Cerebellar cortex (tissue), 1 donor: ENCODE measurements at regions not wholly inside any gene's neighbourhood (a gene's known extent, or its start where the extent isn't known, plus 50 kb on each side); places are given as distances from the start of the nearest gene placed in this dataset.
"Not testable (repeated sequence)": the region's sequence is repeated elsewhere in the genome, so short reads cannot be mapped to it uniquely, and the experiment has no call there.

Experiments used
- DNase-seq: peaks from one replicate; pipeline ENCODE4 v3.0.0-alpha.2; 2015; ENCODE audit warnings: low spot score

GRCh38 chrX:74179990-74180389 is 124.0 kb upstream of the ZCCHC13 start:
- no peak for DNase-seq

- no peak for DNase-seq
Measured at GRCh38 chrX:74179499-74179898, 124.5 kb upstream of the ZCCHC13 start.

GRCh38 chrX:74179071-74179470 is 124.9 kb upstream of the ZCCHC13 start:
- no peak for DNase-seq

DNA sequence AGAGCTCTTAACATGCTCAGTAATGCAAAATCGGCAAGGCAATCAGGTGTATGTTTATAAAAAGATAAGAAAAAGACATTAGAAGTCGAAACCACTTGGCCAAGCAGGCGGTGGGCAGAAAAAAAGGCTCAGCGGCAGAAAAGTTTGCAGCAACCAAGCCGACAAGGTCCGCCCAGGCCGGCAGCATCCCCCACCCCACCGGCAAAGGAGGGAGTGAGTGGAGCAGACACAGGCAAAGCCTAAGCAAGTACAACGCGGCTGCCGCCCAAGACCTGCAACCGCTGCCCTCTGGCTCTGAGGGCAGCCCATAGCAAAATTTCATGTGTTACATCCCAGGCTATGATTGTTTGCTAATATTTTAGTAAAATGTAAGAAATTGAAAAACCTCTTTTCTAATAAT is 125.4 kb upstream of the ZCCHC13 start:
- no peak for DNase-seq

- DNase-seq: no peak
Measured at GRCh38 chrX:74171465-74171864, 132.5 kb upstream of the ZCCHC13 start.

DNA sequence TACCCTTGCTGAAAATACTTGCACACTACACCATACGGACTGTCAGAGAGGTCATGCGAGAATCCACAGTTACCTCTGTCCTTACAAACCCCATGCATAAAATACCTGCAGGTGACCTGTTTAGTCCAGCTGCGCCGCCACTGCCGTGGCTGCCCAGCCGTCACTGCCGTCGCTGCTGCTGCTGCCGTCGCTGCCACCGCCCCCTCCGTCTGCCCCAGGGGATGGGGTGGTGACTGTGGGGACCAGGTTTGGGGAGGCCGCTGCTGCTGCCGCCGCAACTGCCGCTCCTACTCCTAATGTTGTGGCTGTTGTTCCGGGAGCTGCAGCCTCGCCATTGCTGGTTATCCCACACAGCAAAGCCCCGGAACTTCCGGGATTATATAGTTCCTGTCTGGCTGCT is 141.8 kb upstream of the ZCCHC13 start:
- DNase-seq: no peak

DNA sequence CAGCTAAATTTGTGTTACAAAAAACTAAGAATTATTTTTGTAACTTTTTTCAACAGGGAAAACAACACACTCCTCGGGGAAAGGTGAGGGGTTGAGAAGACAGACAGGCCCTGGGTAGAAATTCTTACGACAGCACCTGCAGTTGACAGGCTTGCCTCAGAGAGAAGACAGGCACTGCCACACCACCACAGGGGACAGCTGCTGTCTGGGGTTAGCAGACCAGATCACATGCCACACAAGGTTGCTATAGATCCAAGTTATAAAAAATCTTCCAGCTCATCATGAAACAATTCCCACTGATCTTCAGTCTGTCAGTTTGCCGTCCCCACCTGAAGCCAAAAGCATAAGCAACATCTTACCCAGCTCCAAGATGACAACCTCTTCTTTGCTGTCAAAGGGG is 143.2 kb upstream of the ZCCHC13 start:
- no peak for DNase-seq

DNA sequence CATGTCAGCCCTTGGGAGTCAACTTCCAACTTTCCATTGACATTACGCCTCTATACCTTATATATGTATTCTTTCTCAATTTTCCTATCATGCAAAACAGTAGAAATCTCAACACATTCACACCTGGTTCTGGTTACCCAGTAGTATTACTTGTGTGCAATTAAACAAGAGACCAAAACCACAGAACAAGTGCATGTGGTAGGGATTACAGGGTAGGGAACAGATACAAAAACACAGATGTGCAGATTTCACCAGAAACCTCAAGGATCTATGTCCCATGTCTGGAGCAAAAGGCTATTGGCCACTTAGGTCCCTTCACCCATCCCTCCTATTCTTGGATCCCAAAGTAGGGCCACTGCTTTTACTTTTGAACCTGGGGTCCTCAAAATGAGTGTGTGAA is 143.6 kb upstream of the ZCCHC13 start:
- DNase-seq: no peak

GRCh38 chrX:74147439-74147838 is 156.5 kb upstream of the ZCCHC13 start:
- DNase-seq: no peak

DNA sequence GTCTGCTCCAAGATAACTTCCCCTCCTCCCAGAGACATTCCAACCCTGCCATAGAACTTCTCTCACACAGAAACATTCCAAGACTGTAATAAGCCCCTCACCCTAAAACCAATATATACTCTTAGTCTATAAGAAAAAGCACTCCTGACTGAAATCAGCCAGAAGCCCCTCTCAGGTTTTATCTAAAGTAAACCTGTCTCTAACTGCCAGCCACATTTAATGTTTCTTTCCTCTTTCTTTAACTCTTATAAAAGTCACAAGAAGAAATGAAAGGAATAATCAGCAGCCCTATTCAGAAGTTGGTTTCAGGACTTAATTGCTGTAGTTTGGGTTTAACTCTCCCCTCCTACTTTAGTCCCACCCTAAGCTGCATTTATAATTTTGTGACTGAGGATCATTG is 165.0 kb upstream of the ZCCHC13 start:
- no peak for DNase-seq

DNA sequence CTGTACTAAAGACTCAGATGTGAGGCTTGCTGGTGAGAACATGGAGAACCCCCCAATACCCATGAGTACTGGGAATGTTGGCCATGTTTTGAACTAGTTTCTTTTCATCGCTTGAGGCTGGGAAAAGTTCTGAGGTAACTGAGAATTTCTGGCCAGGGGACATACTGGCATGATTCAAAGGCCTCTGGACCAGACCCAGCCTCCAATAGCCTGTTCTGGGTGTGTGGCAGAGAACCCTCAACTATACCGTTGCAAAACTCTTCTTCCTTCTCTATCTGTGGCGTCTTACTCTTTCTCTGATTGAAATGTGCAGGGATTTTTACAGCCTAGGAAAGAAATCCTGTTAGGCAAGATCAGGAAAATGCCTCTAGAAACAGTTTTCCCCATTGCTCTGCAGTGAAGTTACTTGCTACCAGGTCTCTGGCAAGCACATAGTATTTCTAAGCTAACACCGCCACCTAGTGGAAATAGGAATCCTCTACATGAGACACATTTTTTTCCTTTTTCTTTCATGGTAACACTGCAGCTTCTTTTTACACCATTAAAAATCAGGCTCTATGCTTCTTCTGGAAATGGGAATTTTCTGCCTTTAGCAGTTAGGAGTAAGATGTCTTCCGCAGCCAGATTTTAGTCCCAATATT is 170.7 kb upstream of the ZCCHC13 start:
- peak; percentile 71 for DNase-seq

- no peak for DNase-seq
Measured at GRCh38 chrX:74132280-74132679, 171.7 kb upstream of the ZCCHC13 start.

DNA sequence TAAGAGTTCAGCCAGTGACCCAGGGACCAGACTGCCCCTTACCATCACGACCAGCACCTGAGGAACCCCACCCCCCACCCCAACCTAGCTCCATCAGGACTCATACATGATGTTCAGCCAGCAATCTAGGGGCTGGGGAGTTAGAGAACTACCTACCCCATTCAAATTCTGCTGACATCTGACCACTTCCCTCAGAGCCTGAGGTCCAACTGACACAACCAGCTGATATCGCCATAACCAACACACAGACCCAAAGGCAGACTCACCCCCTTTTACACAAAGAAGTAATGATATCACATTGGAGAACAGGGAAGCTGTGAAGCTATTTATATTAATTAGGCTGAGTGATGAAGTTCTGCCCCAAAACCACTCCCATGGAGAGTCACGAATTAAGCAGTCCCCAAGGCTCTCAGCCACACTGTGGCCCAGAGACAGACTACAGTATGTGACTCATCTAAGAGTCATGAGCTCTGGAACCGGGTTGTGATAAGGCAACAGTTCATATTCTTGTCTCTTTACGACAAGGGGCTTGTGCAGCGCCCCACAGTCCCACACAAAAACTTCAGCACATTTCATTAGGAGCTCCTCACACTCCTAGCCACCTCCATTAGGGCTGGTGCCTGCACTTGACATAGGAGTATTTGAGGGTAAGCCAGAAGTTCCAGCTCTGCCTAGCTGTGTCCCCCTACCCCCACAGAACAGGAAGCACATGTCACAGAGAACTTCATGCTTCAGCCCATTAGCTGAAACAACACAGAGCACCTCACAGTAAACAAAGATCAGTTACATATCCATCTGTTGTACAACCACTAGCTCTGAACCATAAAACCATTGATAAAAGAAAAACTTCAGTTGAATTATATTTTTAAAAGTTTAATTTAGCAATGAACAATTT is 184.7 kb upstream of the ZCCHC13 start:
- no peak for DNase-seq

DNA sequence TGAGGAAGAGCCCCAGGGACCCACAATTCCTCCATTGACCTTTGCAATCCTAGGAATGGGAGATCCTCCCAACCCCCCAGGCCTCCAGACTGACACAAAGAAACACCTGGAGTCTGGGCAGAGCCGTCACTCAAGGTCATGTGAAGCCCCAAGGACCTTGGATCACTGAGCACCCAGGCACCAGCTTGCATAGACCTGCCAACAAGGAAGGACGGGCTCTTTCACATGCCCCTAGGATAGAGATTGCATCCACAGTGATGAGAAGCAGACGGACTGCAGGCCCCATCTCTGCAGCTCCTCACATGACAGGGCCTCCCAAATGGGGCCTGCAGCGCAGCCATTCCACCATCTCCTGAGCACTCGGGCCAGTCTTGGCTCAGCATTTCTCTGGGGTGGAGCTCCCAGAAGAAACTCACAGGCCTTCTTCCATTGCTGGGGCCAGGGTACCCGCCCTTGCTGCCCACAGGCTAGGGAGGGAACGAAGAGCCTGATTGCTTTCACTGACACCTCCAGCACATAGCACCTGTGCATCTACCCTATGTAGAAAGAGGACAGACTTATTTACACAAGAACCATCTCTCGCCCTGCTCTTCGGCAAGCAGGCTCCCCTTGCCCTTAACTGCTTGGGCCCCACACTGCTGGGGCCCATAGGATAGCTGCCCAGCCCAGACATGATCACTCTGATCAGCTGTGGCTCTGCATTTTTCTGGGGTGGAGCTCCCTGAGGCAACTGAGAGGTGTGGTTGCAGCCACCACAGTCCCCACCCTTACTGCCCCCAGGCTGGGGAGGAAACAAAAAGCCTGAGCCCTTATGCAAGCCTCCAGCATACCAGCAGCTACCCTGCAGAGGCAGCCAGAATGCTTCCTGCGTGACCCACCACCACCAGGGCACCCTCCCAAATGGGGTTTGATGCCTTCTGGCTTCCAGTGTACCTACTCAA is 185.7 kb upstream of the ZCCHC13 start:
- no peak for DNase-seq

DNA sequence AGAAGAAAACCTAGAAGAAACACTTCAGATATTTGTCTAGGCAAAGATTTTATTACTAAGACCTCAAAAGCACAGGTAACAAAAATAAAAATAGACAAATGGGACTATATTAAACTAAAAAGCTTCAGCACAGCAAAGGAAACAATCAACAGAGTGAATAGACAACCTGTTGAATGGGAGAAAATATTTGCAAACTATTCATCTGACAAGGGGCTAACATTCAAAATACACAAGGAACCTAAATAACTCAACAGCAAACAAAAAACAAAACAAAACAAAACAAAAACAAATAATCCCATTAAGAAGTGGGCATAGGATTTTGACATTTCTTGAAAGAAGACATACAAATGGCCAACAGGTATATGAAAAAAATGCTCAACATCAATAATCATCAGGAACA is 192.7 kb upstream of the ZCCHC13 start:
- DNase-seq: no peak

DNA sequence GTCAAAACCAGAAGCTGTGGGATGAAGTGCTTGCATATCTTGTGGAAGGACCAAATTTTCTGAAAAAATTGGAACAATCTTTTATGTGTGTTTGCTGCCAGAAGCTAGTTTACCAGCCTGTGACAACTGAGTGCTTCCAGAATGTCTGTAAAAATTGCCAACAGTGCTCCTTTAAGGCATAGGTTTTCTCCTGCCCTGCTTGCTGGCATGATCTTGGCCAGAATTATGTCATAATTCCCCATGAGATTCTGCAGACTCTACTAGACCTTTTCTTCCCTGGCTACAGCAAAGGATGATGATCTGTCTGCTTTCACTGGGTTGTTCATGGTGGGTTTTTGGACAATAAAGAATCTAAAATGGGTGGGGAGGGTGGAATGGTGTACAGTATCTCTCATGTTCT is 196.3 kb upstream of the ZCCHC13 start:
- no peak for DNase-seq

DNA sequence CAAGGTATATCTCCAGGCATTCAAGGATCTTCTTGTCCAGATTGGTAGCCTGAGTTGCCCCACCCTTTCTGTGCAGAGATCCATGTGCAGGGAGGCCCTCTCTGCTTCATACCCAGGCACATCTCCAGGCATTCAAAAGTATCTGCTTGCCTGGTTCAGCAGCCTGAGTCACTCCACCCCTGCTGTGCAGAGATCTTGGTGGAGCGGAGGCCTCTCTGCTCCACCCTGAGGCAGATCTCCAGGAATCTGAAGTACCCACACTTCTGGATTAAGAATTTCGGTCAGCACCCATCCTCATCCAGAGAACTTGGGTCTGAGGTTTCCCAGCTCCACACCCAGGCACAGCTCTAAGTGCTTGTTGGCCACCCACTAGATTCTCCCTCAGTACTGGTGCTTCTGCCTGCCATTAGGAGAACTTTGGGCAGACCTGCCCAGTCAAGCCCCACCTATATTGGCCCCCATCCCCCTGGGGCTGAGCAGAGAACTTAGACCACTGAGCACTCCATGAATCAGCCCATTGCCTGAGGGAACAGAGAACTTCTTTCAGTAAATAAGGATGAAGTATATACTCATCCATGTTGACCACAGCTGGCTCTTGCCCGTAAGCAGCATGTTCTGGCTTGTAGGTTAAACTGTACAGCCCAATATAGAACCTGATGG is 199.5 kb upstream of the ZCCHC13 start:
- no peak for DNase-seq

DNA sequence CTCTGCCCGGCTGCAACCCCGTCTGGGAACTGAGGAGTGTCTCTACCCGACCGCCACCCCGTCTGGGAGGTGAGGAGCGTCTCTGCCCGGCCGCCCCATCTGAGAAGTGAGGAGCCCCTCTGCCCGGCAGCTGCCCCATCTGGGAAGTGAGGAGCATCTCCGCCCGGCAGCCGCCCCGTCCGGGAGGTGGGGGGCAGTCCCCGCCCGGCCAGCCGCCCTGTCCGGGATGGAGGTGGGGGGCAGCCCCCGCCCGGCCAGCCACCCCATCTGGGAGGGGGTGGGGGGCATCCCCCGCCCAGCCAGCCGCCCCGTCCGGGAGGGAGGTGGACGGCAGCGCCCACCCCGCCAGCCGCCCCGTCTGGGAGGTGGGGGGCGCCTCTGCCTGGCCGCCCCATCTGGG is 205.6 kb upstream of the ZCCHC13 start:
- DNase-seq: not testable (repeated sequence)

DNA sequence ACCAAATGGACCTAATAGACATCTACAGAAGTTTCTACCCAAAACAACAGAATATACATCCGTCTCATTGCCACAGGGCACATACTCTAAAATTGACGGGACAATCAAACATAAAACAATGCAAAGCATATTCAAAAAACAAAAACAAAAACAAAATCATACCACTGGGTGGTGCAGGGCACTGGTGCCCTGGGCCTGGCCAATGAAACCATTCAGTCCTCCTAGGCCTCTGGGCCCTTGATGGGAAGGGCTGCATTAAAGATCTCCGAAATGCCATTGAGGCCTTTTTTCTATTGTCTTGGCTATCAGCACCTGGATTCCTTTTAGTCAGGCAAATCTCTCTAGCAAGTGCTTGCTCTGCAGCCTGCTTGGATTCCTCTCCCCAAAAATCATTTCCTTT is 213.9 kb upstream of the ZCCHC13 start:
- DNase-seq: no peak

- DNase-seq: no peak
Measured at GRCh38 chrX:74085642-74086236, 218.2 kb upstream of the ZCCHC13 start.

GRCh38 chrX:74080165-74080564 is 223.8 kb upstream of the ZCCHC13 start:
- no peak for DNase-seq
